ENCODE measurements at regions not wholly inside any gene's neighbourhood (a gene's known extent, or its start where the extent isn't known, plus 50 kb on each side); places are given as distances from the start of the nearest gene placed in this dataset.
A peak's percentile ranks its signal among the peaks of the same experiment; 100 is the strongest.
"Not testable (repeated sequence)": the region's sequence is repeated elsewhere in the genome, so short reads cannot be mapped to it uniquely, and the experiment has no call there.

DNA sequence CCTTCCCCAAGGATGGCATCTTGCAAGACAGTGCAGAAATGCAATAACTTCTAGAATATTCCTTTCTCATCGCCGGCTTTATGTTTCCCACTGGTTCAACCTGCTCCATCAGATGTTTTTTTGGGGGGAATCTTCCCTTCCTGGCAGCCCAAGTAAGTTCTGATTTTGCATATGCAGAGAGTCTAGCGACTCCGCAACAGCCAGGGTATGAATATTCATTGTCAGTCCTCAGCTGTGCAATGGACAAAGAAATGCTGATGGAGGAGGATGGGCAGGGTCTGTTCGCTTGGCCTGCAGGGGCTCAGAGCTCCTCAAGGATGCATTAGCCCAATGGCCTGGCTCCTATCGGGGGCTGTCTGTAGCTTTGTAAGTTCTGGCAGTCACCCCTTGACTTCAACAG lies 358.8 kb upstream of the CCL2 start:
- no peak for DNase-seq (ENCODE audit: low read depth)

DNA sequence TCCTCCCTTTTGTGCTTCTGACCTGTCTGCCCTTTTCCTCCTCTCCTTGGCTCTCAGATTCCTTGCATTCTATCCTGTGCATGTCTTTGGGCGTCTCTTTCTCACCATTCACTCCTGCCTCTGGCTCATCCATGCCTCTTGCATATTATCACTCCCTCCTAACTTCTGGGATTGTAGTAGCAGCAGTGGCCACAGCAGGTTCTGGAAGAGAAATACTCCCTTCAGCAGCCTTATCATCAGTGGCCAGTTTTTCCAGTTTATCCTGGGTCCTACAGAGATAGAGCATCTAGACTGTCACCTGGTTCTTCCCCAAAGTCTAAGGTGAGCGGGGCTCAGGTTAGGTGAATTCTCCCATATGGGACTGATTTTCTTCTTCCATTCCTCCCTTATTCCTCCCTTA lies 354.0 kb upstream of the CCL2 start:
- no peak for DNase-seq (ENCODE audit: low read depth)

DNA sequence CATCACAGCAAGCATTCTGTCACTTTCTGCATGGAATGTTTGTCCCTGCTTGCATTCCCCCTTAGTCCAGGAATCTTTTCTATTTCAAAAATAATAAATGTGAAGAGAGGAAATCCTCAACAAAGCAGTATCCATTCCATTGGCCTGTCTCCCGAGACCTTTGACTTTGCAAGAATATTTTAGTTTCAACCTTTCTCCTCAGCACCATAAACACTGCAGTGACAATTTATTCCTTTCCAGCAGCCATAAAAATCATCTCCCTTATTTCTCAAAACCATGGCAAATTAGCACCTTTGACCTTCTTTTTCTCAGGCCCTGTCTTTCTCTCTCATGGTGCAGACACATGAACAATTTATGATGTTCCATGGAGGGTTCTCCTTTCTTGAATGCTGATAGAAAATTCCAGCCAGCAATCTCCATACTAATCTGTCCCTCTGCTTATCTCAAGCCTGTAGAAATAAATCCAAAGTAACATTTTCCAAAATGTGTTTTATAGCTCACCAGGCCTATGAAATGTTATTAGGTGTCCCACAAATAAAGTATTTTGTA lies 352.1 kb upstream of the CCL2 start:
- DNase-seq (ENCODE audit: low read depth): no peak

DNA sequence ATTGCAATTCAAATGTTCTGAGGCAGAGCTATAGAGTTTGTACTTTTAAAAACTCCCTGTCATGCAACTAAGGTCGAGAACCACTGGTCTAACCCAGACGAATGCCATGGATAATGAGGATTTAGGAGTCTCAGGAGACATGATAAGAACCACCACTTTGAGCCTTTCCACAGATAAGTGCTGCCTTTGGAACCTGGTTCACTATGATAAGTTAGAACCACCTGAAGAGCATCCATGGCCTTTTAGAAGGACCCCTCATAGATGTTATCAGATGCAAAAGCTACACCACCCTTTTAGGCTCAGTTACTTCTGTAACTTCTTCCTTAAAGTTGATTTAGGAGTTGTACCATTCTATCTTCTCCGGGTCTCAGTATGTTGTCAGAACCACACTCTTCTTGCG lies 350.6 kb upstream of the CCL2 start:
- no peak for DNase-seq (ENCODE audit: low read depth)

DNA sequence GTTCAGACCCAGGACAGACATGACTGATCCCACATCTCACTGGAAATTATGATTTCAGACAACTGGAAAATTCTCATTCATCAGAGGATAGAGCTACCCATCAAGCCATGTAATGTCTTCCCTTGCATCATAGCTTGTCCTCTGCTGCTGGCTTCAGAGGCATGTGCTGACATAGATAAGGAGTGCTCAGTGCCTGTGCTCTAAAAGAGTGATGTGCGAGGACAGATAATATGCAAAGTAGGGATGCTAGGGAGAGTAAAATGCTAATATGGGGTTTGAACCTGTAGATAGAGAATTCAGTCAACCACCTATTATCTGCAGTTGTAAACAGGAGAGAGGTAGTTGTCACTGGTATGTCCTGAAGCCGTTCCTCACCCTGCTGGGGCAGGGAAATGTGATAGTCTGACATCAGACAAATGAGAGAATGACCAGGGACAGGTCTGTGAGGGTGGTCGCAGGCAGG lies 349.7 kb upstream of the CCL2 start:
- DNase-seq (ENCODE audit: low read depth): no peak

DNA sequence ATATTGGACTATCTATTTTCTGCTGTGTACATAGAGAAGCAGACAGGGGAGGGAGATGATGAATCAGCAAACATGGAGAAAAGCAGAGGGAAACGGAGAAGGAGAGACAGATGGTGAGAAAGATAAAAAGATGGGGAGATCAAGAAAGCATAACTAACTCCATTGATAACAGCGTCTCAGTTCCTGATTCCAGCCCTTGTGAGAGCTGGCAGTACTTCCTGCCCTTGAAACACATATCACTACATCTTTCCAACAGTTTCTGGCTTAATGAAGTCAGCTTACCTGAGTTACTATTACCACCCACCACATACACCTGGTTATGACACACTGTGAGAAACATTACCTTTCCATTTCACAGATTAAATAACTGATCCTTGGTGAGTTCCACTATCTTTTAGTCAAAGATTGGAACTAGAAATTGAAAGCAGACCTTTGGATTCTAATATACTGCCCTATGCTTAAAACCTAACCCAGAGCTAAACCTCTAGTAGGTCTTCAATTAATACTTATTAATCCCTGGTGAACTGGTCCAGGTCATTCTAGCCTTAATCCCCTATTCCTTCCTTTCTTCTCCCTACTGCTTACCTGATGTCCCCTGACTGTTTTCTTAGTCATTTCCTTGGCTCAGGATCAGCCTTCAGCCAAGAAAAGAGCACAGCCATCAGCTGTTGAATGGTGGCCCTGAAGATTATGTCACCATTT lies 346.6 kb upstream of the CCL2 start:
- no peak for DNase-seq (ENCODE audit: low read depth)

DNA sequence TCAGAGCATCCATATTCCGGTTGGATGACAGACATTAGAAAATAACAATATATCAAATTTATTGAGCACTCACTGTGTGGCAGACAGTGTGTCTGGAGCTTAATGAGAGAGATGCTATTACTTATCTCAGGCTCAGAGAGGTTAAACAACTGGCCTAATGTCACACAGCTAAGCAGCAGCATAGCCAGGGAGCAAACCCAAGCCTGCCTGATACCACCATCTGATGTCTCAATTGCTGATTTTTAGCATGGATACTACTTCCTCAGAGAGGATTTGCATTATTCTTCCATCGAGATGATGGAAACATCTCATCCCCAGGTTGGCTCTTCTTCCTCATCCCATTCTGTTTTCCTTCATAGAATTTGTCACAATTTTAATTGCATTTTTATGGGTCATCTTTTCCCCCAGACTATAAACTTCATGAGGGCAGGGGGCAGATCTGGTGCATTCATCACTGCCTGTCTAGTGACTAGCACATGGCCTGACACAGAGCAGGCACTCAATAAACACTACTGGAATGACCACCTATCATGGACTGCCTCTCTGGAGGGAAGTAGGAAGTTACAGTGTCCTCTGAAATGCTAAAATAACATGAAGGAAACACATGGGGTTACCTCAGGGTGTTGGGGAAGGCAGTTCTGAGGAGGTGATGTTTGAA lies 344.8 kb upstream of the CCL2 start:
- DNase-seq (ENCODE audit: low read depth): no peak

DNA sequence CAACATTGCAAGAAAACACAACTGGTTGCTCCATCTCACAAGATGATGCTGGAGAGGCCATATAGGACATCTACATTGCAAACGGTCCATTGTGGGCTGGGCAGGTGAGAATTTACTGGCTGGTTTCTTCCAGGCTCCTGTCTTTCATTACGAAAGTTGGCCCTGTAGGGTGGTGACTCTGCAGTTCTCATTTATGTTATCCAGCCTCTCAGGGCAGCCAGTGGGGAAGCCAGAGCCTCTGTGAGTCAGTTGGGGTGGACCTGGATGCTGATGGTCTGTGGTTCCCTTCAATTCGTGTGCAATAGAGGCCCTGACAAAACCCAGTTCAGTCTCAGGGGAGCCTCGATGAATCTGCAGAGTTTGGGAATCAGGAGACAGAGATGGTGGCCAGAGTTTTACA lies 341.0 kb upstream of the CCL2 start:
- DNase-seq (ENCODE audit: low read depth): no peak

DNA sequence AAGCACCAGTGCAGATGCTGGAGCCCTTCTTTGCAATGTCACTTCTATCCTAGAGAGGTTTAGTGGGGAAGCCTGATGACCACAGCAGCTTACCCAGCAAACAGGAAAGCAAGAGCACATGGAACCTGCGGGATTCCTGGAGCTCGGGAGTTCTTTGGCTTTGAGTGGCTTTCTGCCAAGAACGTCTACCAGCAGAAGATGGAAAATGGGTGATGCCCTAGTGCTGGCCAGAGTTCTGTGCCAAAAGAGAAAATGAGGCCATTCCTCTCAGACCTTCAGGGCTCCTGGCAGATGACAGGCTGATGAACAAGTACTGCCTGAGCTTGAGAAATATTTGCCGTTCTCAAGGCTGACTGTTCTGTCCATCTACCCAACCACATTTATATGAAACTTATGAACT lies 332.1 kb upstream of the CCL2 start:
- DNase-seq (ENCODE audit: low read depth): no peak

DNA sequence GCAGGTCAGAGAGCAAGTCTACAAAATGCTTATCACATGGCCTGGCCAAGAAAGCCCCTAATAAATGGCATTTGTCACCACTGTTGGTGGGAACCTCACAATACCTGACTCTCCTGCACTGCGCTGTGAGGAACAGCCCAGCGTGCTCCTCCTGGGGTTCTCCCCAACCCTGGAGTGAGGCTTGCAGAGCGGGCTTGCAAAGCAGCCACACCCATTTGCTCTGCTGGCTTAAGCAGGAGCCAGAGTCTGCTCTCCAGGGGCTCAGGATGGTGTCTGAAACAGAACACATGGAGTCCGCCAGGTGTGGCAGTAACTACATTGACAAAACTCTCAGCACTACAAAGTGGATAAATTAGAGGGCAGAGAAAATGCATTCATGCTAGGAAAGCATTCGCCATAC lies 331.0 kb upstream of the CCL2 start:
- no peak for DNase-seq (ENCODE audit: low read depth)

DNA sequence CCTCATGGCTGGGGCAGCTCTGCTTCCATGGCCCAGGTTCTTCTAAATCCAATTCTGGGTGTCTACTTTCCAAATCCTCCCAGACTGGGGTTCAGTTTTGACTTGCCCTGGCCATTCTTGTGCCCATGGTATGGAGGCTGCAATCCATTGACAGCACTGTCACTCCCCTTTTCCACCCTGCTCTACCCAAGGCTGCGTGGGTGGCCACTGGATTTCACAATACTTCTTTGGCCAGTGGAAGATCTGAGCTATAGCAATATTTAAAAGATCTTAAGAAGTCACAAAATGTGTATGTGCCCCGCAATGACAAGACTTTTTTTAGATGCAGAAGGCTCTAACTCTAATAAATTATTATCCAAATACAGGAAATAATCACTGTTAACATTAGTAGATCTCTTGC lies 329.4 kb upstream of the CCL2 start:
- DNase-seq (ENCODE audit: low read depth): no peak

DNA sequence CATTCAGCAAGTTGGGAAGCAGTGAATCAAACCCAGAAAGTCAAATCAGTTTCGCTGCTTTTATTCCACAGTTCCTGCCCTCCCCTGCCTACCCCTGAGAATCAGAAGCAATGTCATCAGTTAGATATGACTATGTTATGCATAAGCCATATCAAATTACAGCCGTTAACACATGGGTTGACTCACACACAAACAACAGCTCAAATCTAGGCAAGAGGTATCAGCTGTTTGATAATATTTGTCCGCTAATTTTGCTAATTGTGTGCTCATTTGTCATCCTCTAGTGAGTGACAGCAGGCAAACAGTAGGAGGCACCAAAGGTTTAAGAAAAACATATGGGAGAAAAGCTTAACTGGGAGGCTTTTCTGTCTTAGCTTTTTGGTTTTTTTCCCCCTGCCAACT lies 327.4 kb upstream of the CCL2 start:
- DNase-seq (ENCODE audit: low read depth): peak; percentile 18

DNA sequence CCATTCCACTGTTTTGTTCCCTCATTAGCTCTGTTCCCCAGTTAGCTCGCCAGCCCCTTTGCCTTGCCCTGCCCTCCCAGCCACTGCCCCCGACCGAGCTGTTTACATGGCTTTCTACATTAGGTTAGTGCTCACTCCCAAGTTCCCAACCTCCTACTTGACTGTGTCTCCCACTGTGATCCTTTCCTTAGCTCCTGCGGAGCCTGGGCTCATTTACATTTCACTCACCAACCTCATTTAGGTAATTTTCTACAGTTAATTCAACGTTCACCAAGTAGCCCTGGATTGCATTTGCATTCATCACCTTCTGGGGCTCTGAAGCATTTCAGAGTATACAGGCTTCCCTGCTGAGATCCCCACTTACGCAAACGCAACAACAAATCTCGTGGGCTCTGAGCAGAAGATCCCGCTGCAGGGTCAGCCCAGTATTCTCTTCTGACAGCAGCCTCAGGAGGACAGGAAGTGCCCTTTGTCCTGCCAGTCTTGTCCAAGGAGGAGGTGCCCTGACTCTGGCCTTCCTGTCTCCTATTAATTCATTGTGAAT lies 325.8 kb upstream of the CCL2 start:
- DNase-seq (ENCODE audit: low read depth): no peak

DNA sequence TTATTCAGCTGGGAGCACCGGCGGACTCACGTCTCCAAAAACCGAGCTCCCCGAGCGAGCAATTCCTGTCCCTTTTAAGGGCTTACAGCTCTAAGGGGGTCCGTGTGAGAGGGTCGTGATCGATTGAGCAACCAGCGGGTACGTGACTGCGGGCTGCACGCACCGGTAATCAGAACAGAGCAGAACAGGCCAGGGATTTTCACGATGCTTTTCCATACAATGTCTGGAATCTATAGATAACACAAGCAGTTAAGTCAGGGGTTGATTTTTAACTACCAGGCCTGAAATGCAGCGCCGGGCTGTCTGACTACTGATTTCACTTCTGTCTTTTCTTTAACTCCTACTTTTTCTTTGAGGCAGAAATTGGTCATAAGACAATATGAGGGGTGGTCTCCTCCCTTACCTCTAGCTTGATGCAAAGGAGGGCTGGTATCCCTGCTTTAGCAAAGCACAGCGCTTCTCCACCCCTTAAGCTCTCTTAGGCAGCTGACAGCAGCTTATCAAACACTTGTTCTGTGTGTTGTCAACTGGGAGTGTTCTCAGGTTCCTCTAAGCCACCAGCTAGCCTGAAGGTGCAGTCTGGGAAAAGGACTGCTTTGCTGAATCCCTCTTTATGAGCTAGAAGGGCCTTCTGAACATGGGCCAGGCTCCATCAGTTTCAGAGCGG lies 323.8 kb upstream of the CCL2 start:
- DNase-seq (ENCODE audit: low read depth): not testable (repeated sequence)

DNA sequence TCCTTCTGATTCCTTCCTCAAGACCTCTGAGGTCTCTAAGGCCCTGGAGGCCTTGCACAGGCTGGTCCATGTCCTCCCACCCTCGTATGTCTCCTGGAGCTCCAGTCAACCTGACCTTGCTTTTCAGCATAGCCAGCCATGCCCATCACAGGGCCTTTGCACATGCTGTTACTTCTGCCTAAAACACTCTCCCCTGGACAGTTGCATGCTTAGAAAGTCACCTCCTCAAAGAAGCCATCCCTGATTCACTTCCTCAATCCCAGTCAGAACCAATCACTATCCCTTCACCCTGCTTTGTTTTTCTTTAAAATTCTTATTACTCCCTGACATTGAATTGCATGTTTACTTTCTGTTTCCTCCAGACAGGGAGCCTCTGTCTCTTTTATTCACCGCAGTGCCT lies 322.1 kb upstream of the CCL2 start:
- DNase-seq (ENCODE audit: low read depth): no peak

DNA sequence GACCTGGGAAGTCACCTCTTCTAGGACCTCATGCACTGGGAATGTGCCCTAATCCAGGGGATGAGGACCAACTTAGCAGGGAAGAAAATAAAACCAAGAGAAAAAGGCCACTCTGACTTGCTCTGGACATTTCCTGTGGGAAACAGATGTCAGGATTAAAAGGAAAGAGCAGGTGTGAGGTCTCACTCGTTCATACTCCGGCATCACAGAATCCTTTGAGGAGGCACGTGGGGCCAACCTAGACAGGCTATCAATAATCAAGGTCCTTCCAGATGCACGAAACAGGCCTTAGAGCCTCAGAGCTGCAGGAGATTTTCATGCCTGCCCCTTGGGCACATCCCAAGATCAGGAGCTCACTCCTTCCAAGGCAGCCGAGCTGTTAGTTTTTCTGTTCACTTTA lies 321.5 kb upstream of the CCL2 start:
- DNase-seq (ENCODE audit: low read depth): no peak

DNA sequence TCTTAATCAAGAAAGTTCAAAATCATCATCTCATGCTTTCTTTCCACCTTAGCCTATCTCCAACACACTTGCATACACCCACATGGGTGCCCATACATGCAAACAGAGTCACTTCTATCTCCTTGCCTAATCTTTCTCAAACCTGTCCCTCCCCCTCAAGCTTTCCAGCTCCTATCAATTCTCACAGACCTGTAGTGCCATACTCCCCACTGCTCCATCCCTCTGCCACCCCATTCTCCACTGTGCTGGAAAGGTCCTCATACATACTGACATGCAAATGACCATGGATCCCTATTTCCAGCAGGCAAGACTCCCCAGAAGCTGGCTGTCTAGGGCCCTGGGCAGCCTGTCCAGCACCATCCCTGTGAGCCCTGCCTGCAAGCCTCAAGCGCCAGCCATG lies 320.4 kb upstream of the CCL2 start:
- DNase-seq (ENCODE audit: low read depth): no peak

DNA sequence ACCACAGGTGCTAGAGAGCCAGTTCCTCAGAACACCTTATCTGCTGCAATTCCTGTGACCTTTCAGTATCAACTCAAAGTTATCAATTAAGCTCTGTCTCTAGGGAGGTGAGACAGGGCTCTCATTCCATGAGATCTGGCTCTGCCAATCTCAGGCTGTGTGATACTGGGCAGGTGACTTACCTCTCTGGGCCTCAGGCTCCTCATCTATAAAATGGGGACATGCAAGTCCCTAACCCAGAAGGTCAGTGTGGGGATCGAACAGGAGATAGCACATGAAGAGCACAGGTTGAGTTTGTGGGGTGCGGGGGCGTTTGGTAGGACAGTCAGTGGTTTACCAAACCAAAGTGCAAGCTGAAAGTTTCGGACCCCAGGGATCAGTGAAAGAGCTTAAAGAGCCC lies 319.3 kb upstream of the CCL2 start:
- DNase-seq (ENCODE audit: low read depth): no peak

DNA sequence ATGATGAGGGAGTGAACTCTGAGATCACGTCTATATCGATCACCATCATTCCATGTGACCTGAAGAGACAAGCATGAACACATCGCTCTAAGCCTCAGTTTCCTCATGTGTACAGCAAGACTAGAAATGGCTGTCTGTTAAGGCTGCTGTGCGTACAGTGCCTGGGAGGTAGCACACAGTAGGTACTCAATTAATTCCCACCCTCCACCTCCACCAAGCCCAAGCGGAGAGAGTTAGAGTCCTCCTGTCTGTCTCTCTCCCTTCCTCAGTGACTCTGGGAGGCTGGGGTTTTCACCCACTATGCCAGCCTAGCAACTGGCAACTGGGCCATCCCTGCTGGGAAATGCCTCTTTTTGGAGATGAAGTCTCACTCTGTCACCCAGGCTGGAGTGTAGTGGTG lies 318.3 kb upstream of the CCL2 start:
- no peak for DNase-seq (ENCODE audit: low read depth)

DNA sequence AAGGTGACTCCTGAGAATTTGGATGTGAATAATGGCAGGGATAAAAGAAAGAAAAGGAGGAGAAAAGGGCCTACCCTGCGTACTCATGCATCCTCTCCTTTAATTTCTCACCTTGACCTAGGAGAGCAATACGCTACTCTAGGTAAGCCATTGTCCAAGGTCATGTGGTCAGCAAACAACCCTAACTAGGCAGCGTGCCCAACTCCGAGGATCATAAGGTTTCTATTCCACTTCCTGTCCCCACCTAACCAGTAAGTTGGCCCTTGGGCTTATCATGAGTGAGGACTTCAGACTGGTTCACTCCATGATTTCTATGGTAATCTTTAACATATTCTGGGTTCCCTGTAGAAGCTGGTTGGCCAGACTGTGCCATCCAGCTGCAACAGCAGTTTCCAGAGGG lies 315.1 kb upstream of the CCL2 start:
- no peak for DNase-seq (ENCODE audit: low read depth)

DNA sequence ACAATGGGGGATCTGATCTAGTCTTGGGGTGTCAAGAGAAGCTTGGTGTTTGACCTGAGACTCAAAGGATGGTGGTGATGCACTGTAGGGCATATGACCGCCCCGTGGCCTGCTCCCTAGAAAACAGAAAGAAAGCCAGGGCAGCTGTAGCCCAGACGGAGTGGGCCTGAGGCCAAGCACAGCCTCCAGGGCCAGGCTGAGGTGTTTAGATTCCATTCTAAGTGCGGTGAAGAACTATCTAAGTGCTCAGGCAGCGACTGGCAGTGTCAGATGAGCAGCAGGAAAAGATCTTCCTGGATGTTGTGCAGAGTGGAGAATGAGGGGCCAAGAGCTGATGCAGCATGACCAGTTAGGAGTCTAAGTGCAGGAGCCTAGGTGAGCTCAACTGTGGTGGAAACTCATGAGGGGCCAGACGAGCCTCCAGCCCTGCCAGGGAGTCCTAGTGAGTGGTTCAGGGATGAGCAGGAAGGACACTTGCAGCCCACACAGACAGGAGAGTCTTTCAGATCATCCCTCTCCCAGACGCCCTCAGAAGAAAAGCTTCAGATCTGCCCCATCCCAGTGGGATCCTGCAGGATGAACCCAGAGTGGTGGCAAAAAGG lies 314.2 kb upstream of the CCL2 start:
- DNase-seq (ENCODE audit: low read depth): no peak

DNA sequence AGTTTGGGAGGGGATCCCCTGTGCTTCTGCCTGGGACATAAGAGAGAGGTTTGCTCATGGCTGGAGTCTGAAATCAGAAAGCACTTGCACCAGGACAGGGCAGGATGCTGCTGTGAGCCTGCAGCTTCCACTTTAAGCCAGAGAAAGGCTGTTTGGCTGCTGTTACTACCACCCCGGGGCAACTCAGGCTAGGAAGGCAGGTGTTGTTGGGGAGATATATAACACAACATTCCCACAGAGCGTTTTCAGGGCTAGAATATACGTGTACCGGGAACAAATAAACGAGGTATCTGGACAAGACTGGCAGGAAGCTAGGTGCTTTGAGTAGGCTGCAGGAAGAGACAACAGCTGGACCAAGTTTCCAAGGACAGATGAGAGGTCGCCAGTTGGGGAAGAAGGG lies 313.3 kb upstream of the CCL2 start:
- DNase-seq (ENCODE audit: low read depth): no peak
